ENCODE measurements at regions not wholly inside any gene's neighbourhood (a gene's known extent, or its start where the extent isn't known, plus 50 kb on each side); places are given as distances from the start of the nearest gene placed in this dataset.

- intact Hi-C loops (cut with micrococcal nuclease): no loop called here
Observed at GRCh38 chr4:112994732-112995464, 54.6 kb upstream of the ANK2 start.

All from T-helper 1 cell treated with Interleukin-12 subunit alpha and Interleukin-12 subunit beta and Interleukin-4 antibody, amounts not matched to agents 30 ng/mL and 1 ng/mL, for 36 hours (primary cell).